GM18868 (cell line): ENCODE measurements at regions not wholly inside any gene's neighbourhood (a gene's known extent, or its start where the extent isn't known, plus 50 kb on each side); places are given as distances from the start of the nearest gene placed in this dataset.
A peak's percentile ranks its signal among the peaks of the same experiment; 100 is the strongest.

ENCODE experiments used
- ATAC-seq: cut with Tn5 transposase; IDR thresholded peaks from one replicate; pipeline ENCODE4 v1.9.1; 2021; ENCODE audit warnings: mild to moderate bottlenecking, moderate library complexity; ENCODE audit not compliant: unreplicated experiment

DNA sequence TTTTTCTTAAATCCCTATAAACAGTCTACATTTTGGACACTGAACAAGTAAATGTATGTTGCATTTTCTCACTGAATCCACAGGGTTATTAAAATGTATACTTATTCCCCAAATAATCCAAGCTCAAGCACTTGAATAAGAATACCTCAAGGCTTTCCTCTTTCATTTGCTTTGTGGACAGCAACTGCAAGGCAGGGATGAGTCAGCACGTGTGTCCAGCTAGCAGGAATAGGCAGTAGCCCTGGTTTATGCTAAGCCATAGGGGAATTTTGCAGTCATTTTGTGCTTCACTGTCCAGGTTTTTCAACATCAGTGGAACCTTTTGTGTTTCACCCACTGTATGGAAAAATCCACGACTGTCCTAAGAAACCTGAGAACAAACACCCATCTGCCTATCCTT is 96.7 kb upstream of the KCNMB2 start:
- no peak for ATAC-seq

DNA sequence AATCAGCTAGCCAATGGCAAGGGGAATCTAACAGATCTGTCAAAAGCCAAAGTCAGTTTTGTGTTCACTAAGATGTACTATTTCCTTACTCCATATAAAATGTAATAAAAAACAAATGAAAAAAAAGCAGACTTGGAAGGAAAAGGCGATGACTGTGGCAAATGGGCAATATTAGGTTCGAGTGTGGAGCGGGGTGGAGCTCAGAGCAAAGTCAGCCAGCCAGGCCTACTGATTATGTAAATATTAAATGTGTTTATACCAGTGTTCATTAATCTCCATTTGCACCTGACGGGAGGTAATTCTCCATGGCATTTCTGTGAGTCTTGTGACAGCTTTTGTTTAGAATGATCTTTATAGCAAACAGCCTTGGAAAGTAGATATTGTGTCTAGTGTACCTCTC is 96.2 kb upstream of the KCNMB2 start:
- no peak for ATAC-seq

DNA sequence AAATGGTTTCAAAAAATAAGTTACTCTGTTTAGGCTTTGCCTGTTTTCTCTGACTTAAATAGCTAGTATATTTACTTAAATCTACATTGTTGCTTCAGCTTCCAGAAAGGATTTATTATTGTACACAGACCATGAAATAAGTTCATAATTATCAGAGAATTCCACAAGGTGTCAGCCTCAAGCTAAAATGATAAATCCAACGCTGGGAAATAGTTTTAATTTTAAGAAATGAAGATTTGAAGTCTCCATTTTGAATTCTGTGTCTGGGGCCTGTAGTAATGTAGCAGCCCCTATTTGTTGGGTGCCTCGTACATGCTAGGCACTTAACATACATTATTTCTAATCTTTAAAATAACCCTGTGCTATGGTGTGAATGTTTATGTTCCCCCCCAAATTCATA is 92.6 kb upstream of the KCNMB2 start:
- no peak for ATAC-seq

DNA sequence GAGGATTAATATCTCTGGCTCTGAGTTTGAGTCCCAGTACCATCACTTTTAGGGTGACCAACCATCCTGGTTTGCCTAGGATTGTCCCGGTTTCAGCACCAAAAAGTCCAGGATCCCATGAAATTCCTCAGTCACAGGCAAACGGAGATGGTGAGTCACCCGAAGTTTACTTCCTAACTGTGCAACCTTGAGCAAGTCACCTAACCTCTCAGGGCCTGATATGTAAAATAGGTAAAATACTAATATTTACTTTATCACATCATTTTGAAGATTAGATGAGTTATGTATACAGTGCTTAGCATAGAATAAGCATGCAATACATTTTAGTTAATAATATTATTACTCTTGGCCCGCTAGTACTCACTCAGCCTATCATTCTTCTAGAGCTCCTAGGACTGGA is 91.1 kb upstream of the KCNMB2 start:
- no peak for ATAC-seq

DNA sequence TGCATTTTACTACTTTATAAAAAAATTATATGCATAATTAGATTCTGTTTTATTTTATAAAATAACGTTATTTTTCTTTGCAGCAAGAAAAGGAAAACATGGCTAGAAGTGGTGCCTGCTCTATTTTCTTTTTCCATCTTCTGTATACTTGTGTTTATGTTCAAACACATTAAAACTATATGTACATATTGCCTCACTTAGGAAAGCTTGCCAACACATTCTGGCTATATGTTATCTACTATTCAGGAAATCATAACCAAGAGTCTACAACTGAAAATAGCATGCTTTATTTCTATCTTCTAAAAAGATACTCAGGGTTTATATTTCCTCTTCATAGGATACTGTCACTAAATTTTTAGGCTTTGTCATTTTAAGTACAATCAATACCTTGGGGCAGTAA is 90.2 kb upstream of the KCNMB2 start:
- ATAC-seq, result no peak

DNA sequence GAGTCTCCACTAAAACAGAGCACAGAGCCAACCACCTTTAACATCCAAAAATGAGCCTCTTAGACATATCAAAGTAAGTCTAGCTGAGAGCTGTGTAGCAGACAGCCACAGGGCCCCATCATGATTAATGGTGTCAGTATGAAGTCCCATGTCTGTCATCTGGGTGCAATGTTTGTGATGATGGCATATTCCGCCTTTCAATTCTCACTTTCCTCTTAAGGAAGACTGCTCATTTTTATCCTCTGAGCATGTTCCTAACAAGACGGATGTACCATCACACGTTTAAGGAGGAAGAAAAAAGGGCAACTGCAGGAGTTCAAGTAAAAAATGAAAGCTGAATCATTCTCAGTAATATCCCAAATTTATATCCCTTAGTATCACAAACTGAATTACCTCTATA is 85.8 kb upstream of the KCNMB2 start:
- ATAC-seq, result no peak

DNA sequence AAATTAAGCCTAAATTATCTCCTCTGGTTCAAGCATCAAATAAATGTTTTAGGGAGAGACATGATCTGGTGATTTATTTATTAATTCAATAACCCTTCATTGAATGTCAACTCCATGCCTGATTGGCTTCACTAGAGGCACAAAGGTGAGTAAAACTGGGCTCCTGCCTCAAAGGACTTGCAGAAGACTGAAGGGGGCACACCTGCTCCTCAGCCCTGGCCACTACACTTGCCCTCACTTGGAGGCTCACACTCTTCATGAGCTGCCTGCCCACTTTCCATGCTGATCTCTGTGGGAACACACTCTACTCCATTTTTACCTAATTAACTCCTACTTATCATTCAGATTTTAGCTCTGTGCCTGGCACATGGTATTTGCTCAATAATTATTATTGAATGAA is 84.4 kb upstream of the KCNMB2 start:
- no peak for ATAC-seq

DNA sequence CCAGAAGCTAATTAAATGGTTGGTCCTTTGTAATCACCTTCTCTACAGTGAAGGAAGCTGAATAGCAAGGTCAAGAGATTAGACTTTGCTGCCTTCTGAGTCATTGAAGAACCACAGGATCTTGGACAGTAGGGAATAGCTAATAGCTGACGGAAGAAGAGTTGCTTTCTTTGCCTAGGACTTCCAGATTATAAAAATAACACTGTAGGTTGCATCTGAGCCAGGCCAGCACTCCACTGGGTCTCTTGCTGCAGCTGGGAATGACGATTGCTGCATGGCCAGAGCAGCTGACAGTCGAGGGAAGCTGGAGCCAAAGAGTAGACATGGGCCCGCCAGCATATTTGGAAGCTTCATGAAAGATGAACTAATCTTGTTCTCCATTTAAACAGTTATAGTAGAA is 81.5 kb upstream of the KCNMB2 start:
- ATAC-seq, result no peak

DNA sequence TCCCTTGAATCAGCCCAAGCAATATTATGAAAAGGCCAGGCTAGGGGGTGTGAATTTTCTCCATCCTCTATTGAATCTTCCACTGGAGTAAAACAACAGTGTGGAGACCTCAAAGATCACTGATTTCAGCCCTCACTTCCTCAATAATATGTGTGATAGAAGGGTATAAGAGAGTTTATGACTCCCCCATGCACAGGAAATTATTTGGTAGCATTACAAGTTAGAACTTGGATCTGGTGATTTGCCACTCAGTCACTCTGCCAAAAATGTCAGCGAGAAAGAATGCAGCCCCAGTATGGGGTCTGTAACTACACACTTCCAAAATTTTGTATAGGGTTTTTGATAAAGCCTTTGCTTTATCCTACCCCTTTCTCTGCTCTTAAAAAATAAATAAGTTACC is 81.0 kb upstream of the KCNMB2 start:
- ATAC-seq, result no peak

DNA sequence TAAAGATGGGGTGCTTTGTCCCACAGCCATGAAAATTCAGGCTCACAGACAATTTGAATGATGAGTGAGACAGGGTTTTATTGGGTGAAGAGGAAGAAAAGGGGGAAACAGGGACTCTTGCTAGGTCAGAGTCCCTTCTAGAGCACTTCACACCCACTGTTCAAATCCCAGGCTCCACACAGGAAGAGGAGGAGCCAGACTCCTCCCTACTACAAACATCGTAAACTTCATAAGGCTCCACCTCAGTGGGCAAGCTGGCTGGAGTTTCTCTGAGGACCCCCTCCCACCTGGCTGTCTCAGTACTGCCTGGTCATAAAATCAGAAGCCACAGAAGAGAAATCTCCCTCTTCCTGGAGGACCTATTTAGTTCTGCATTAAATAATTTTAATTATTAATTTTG is 80.3 kb upstream of the KCNMB2 start:
- ATAC-seq, result no peak

DNA sequence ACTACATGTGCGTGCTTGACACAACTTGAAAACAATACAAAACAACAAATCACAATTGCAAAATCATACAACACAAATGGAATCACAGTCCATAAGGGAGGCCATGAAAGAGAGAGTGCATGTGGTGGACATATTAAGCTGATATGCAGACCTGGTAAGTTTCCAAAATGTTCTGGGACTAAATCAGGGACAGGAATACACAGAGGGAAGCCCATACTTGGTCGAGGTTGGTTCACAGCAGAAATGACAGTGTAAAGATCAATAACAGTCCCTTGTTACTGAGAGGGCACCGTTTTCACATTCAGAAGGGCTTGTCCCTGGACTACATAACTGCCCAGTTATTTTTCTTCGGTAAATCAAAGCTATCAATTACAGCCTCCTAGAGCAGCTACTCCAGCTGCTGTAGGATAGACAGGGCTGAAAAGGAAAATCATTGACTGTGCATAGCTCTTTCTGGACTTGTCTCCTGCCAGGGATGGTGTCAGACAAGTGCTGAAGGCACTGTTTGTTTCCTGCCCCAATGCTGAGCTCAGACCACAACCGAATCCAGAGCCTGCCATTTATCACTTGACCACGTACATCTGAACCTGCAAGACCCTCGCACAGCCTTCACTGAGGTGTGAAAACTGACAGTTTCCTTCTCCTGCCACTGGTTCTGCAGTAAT is 79.5 kb upstream of the KCNMB2 start:
- peak; percentile 73 for ATAC-seq

DNA sequence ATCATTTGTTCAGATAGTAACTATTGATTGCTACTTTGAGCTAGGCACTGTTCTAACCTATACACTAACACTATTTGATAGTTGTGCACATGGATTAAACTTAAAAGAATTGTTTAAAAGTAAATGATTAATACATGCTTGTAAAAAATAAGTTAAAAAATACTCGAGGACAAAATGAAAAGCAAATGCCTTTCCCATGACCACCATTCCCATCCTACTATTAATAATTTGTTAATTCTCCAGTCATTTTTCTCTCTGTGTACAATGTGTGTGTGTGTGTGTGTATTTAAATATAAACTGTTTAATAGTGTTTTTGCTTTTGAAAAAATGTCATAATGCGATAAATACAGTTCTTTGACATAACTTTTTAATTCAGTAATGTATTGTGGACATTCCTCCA is 78.7 kb upstream of the KCNMB2 start:
- ATAC-seq, result no peak

DNA sequence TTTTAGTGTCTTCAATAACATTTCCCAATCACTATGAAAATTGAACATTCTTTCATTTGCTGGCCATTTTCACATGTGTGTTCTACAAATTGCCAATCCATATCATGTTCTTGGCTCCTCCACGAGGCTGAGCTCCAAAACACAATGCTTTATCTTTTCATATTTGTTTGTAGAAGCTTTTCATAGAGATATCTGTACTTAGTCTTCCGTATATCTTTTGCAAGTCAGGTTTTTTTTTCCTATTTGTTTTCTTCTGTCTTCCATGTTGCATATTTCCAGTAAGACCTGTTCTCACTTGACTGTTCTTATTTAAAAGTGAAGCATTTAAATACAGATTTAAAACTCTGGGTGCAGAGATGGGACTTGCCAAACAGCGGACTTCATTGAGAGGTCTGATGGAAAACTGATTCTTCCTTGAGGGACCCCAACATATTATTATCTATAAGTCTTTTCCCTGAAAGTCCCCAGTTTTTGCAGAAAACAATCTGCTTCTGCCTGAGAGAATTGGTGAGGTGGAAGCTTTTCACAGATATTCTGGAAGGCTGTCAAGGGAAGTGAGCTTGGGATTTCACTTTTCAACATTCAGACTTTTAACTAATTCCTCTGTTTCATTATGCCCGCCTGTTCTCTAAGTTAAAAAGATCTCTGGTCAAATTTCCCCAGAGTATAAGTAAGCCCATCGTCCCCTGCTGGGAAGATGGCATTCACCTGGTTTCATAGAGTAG is 77.8 kb upstream of the KCNMB2 start:
- no peak for ATAC-seq

DNA sequence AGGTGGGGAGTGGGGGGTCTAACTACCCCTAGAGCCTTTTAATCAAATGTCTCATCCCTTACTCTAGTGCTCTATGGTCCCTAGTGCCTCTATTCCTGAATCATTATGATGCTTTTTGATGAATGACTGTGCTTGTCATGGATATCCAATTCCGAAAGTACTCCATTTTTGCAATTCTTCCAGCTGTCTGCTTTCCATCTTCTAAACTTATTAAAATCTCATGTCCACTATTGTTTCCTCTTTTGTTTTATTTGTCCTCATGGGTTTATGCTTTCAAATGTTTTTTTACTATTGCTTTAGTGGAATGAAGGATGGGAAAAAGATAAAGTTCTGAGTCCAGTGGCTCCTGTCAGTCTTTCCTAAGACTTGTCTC is 77.2 kb upstream of the KCNMB2 start:
- no peak for ATAC-seq

DNA sequence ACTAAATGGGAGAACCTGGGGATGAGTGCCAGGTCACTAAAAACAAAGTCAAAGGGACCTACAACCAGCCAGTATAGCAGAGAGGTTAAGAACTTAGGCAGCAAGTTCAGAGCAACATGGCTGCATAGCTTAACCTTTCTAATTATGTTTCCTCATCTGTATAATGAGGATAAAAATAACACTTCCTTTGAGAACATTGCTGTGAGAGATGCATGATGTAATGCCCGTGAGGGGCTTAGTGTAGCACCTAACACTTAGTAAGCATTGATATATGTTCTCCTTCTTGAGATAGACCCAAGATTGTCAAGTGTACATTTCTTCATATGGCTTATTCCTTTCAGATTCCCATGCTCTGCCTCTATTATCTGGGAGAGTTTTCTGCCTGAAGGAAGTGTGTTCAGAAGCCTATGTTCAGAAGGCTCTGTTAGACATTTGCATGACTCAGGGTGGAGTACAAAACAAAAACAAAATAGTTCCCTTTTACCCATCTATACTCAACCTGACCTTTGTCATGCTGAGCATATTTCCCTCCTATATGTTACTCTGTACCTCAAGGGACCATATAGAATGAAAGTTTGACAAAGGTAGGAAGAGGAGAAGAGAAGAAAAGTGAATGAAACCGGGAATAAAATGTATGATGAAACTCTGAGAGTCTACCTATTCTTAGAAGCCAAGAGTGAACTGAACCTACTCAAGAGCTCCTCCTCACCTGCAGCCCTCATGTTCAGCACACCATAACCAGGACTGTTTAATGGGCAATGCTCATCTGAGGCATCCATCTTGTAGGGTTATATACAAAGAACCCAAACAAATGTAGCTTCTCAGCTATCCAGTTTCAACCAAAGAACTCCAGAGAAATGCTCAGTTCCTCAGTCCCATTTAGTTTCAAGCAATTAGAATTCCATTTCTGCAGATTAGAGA is 70.7 kb upstream of the KCNMB2 start:
- ATAC-seq, result peak; percentile 62

DNA sequence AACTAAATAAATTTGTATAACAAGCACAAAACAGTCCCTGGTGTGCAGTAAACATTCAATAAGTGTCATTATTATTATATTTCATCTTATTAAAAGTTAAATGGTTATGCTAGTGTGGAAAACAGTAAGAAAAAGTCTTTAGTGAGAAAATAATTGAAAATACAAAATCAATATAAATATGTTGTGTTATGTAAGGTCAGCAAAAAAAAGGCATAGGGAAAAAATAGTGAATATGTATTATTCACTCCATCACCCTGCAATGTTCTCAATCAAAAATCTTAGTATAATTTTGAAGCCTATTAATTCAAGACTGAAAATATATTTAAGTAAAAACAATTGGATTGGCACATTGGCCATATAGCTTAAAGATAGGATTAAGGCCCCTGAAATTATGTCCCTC is 63.3 kb upstream of the KCNMB2 start:
- ATAC-seq, result no peak

DNA sequence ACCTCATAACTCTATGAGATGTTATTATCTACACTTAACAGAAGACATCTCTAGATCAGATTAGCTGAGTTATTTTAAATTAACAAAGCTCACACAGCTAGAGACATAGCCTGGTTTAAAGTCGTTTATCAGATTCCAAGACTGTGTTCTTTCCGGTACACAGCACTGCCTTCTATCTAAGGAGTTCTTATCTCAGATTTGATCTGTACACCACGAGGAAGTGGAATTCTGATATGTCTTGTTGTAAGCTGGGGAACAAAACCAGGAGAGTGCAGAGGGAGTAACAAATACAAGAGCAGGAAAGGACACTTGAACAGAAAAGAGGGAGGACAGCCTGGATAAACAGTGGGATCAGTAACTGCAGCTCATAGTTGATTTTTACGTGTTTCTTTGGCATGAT is 61.7 kb upstream of the KCNMB2 start:
- ATAC-seq, result no peak

DNA sequence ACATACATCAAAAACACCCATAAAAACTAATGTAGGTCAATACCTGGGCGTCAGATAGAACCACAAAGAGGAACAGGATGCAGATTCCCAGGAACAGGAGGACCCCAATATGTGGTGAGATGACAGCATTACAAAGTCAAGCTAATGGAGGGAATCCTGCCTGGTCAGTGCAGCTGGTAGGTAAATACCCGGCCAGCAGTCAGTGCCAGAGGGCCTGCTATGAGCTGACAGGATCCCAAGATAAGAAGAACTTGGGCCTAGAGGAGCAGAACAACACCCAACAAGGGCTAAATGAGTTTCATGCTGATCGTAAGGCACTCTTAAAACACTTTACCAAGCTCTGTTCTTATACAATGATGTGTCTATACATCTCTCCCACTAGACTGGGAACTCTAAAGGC is 61.2 kb upstream of the KCNMB2 start:
- ATAC-seq, result no peak

DNA sequence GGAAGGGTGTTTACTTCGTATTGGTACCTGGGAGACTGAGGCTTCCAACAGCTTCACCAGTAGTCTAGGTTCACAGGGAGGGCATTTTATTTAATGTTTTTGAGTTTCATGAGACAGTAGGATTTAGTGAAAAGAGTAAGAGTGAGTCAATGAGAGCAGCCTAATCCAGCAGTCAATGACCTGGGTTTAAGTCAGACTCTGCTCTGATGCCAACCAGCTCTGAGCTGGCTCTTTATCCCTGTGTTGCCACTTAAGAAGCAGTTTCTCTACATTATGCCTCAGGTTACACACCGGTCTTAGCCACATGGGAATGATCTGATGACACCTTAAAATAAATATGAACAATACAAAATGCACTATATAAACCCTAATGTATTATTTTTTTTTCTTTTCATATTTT is 59.4 kb upstream of the KCNMB2 start:
- ATAC-seq, result no peak

DNA sequence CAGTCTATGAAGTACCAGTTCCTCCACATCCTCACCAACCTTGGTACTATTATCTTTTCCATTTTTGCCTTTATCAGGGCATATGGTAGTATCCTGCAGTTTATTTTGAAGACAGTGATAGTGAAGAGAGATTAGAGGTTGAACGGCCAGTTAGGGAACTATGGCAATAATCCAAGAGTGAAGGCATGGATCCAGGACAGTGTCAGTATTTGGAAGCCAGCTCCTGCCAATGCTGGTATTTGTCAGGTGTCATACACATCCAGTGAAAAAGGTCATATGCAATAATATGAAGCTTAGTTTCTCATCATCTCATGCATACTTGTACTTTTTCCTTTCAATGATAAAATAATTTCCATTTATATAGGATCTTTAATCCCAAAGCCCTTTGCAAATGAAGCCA is 56.8 kb upstream of the KCNMB2 start:
- no peak for ATAC-seq

DNA sequence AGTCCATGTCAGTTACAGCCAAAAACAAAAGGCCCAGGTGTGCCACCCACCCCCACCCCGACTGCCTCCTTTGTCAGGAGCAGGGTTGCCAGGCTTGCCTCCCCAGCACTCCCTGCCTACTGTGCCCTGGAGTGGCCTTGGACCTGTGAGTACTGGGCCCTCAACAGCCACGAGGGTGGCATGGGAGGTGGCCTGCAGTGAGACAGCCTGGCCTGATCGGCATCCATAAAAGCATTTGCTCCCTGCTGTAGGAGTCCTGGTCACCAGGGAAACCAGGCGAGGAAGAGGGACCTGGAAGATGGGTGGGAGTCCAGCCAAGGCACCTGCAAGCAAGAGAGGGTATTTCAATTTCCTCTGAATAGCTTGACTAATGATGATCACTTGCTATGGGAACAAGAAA is 56.4 kb upstream of the KCNMB2 start:
- peak; percentile 0 for ATAC-seq

DNA sequence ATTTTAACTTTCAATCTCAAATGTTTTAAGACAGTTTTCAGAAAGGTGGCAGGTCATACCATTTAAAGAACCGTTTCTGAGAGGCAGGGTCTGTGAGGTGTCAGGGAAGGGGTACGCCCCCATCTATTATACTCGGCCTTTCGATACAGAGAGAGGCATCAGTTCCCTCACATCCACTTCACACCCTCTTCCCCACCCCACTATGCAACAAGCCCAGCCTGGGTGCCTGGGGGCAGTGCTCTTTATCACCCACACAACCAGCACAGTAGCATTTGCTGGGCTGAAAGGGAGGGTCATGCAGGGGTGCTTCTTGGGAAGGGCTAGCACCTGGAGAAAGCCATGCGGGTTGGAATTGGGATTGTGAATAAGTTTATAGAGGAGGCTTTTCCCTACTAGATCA is 56.0 kb upstream of the KCNMB2 start:
- peak; percentile 38 for ATAC-seq
